Activated T-helper 9 cell treated with anti-CD3 and anti-CD28 coated beads, Interleukin-2, amount 50 U/mL, for 16 hours (primary cell): ENCODE measurements at regions not wholly inside any gene's neighbourhood (a gene's known extent, or its start where the extent isn't known, plus 50 kb on each side); places are given as distances from the start of the nearest gene placed in this dataset.

Experiments
- DNase-seq: peaks from one replicate; pipeline ENCODE4 v3.0.0-alpha.2; 2020; ENCODE audit warnings: low read depth

GRCh38 chr10:8981277-8981676 is 926.8 kb downstream of the GATA3 start:
- DNase-seq, result no peak

GRCh38 chr10:8985651-8986050 is 931.2 kb downstream of the GATA3 start:
- no peak for DNase-seq

GRCh38 chr10:8986975-8987374 is 932.5 kb downstream of the GATA3 start:
- no peak for DNase-seq

GRCh38 chr10:8987712-8988111 is 933.2 kb downstream of the GATA3 start:
- DNase-seq, result no peak

GRCh38 chr10:8990280-8990987 is 935.9 kb downstream of the GATA3 start:
- no peak for DNase-seq

- DNase-seq, result no peak
These were observed 937.5 kb downstream of the GATA3 start for GRCh38 chr10:8992009-8992408.

- DNase-seq, result no peak
These were observed 939.4 kb downstream of the GATA3 start for GRCh38 chr10:8993864-8994263.

- DNase-seq, result no peak
These were observed 944.3 kb downstream of the GATA3 start for GRCh38 chr10:8998751-8999150.

- DNase-seq, result no peak
These were observed 948.6 kb downstream of the GATA3 start for GRCh38 chr10:9003122-9003521.

GRCh38 chr10:9004736-9005135 is 950.2 kb downstream of the GATA3 start:
- no peak for DNase-seq

GRCh38 chr10:9009505-9009904 is 955.0 kb downstream of the GATA3 start:
- DNase-seq, result no peak

- no peak for DNase-seq
These were observed 955.6 kb downstream of the GATA3 start for GRCh38 chr10:9010093-9010492.

GRCh38 chr10:9010931-9011670 is 956.6 kb downstream of the GATA3 start:
- no peak for DNase-seq

GRCh38 chr10:9012312-9012711 is 957.8 kb downstream of the GATA3 start:
- DNase-seq, result no peak

- no peak for DNase-seq
These were observed 960.5 kb downstream of the GATA3 start for GRCh38 chr10:9015005-9015404.

- DNase-seq, result no peak
These were observed 961.0 kb downstream of the GATA3 start for GRCh38 chr10:9015447-9015846.

GRCh38 chr10:9016930-9017329 is 962.4 kb downstream of the GATA3 start:
- no peak for DNase-seq

- DNase-seq, result no peak
These were observed 964.0 kb downstream of the GATA3 start for GRCh38 chr10:9018195-9019173.

GRCh38 chr10:9023206-9023605 is 968.7 kb downstream of the GATA3 start:
- DNase-seq, result no peak

- no peak for DNase-seq
These were observed 969.7 kb downstream of the GATA3 start for GRCh38 chr10:9024210-9024609.

- DNase-seq, result no peak
These were observed 973.7 kb downstream of the GATA3 start for GRCh38 chr10:9028231-9028630.

GRCh38 chr10:9035355-9035754 is 980.9 kb downstream of the GATA3 start:
- DNase-seq, result no peak
